ENCODE measurements at regions not wholly inside any gene's neighbourhood (a gene's known extent, or its start where the extent isn't known, plus 50 kb on each side); places are given as distances from the start of the nearest gene placed in this dataset.

- DNase-seq (ENCODE audit: extremely low spot score): no peak
- Histone ChIP-seq H3K4me1 (no peaks in the 10 kb centered on the region), H3K27ac (replicated peaks in 1 of 4) (no peak overlapping the region), H3K27me3 (no peaks in the 10 kb centered on the region), H3K36me3 (no peaks in the 10 kb centered on the region), H3K4me3 (no peak overlapping the region), H3K9me3 (no peaks in the 10 kb centered on the region)
- intact Hi-C loops (cut with DNase I): no loop called here
- WGBS: 79% methylated on average over 6 of the region's 6 CpGs
- TF ChIP-seq POLR2A (IDR thresholded peaks at IDR 0.05; ENCODE audit: low read depth): no peak
- no peak for TF ChIP-seq POLR2AphosphoS5 (IDR thresholded peaks at IDR 0.05)
- no peak for TF ChIP-seq EP300 (IDR thresholded peaks at IDR 0.05)
- TF ChIP-seq CTCF (IDR thresholded peaks at IDR 0.05): no peak
These were observed 170.5 kb upstream of the NOCT start for GRCh38 chr4:138845054-138845453.

DNA sequence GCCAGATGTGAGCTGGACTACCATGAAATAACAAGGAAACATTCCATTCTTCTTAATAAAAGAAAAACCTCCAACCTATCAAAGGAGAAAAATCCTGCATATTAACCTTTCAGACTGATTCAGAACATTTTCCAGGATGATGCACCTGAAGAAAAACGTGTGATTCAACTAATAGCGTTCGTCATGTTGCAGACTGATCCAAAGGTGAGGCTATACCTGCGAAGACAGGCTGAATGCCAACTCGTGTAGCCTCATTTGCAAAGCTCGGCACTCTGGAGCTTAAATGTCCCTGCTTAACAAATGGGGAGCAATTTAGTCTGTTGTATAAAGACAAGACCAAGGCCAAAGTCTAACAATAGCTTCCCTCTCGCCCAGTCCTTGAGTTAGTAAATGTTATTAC is 172.0 kb upstream of the NOCT start:
- 77% methylated on average over 7 of the region's 7 CpGs for whole genome bisulfite sequencing
- Histone ChIP-seq H3K27ac (replicated peaks in 1 of 4) (no peak overlapping the region), H3K9me3 (no peaks in the 10 kb centered on the region), H3K4me1 (no peaks in the 10 kb centered on the region), H3K4me3 (no peak overlapping the region), H3K36me3 (no peaks in the 10 kb centered on the region), H3K27me3 (no peaks in the 10 kb centered on the region)
- intact Hi-C loops (cut with DNase I): no loop called here
- no peak for DNase-seq (ENCODE audit: extremely low spot score)
- TF ChIP-seq CTCF (IDR thresholded peaks at IDR 0.05): no peak
- no peak for TF ChIP-seq EP300 (IDR thresholded peaks at IDR 0.05)
- no peak for TF ChIP-seq POLR2AphosphoS5 (IDR thresholded peaks at IDR 0.05)
- no peak for TF ChIP-seq POLR2A (IDR thresholded peaks at IDR 0.05; ENCODE audit: low read depth)

DNA sequence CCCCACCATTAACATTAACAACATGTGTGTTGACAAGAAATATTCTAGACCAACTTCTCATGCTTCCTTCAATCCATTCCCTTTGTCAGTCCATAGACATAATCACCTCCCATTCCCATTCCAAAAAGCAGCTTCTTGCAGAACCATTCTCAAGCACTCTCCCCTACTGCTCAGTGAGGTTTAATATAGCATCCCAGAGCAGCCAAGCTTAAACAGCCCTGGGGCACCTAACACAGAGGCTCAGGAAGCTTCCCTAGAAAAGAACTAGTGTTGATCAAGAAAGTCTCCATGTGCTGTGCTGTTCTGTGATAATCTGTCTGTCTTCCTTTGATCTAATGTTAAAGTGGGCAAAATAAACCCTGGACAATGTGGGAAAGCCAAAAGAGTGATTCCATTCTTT is 174.2 kb upstream of the NOCT start:
- TF ChIP-seq CTCF (IDR thresholded peaks at IDR 0.05) (no peak), POLR2A (IDR thresholded peaks at IDR 0.05; ENCODE audit: low read depth) (no peak), POLR2AphosphoS5 (IDR thresholded peaks at IDR 0.05) (no peak), EP300 (IDR thresholded peaks at IDR 0.05) (no peak)
- Histone ChIP-seq H3K27ac (replicated peaks in 1 of 4) (no peak overlapping the region), H3K36me3 (no peaks in the 10 kb centered on the region), H3K4me1 (no peaks in the 10 kb centered on the region), H3K27me3 (no peaks in the 10 kb centered on the region), H3K4me3 (no peak overlapping the region), H3K9me3 (no peaks in the 10 kb centered on the region)
- DNase-seq (ENCODE audit: extremely low spot score): no peak
- intact Hi-C loops (cut with DNase I): no loop called here

- Histone ChIP-seq H3K9me3 (no peaks in the 10 kb centered on the region), H3K36me3 (no peaks in the 10 kb centered on the region), H3K27me3 (no peaks in the 10 kb centered on the region), H3K27ac (replicated peaks in 1 of 4) (no peak overlapping the region), H3K4me3 (no peak overlapping the region), H3K4me1 (no peaks in the 10 kb centered on the region)
- intact Hi-C loops (cut with DNase I): no loop called here
- WGBS: 93% methylated on average over 4 of the region's 4 CpGs
- no peak for DNase-seq (ENCODE audit: extremely low spot score)
- TF ChIP-seq CTCF (IDR thresholded peaks at IDR 0.05): no peak
- TF ChIP-seq POLR2A (IDR thresholded peaks at IDR 0.05; ENCODE audit: low read depth): no peak
- TF ChIP-seq EP300 (IDR thresholded peaks at IDR 0.05): no peak
- no peak for TF ChIP-seq POLR2AphosphoS5 (IDR thresholded peaks at IDR 0.05)
These were observed 177.3 kb upstream of the NOCT start for GRCh38 chr4:138838251-138838650.

GRCh38 chr4:138835832-138836533 is 179.6 kb upstream of the NOCT start:
- Histone ChIP-seq H3K4me1 (no peaks in the 10 kb centered on the region), H3K27ac (replicated peaks in 1 of 4) (no peak overlapping the region), H3K27me3 (no peaks in the 10 kb centered on the region), H3K4me3 (no peak overlapping the region), H3K9me3 (no peaks in the 10 kb centered on the region), H3K36me3 (no peaks in the 10 kb centered on the region)
- 80% methylated on average over 9 of the region's 9 CpGs for WGBS
- DNase-seq (ENCODE audit: extremely low spot score): peak; percentile 55
- intact Hi-C loops (cut with DNase I): no loop called here
- TF ChIP-seq POLR2AphosphoS5 (IDR thresholded peaks at IDR 0.05) (no peak), EP300 (IDR thresholded peaks at IDR 0.05) (no peak), POLR2A (IDR thresholded peaks at IDR 0.05; ENCODE audit: low read depth) (no peak), CTCF (IDR thresholded peaks at IDR 0.05) (no peak)

All from esophagus muscularis mucosa (tissue), 4 donors.